Right kidney (tissue), 1 donor: ENCODE measurements at regions not wholly inside any gene's neighbourhood (a gene's known extent, or its start where the extent isn't known, plus 50 kb on each side); places are given as distances from the start of the nearest gene placed in this dataset.

Experiments
- DNase-seq: peaks from one replicate; pipeline ENCODE4 v3.0.0-alpha.2; 2016

- DNase-seq: no peak
These were observed 508.1 kb downstream of the EIPR1 start for GRCh38 chr2:2869553-2869952.

GRCh38 chr2:2868085-2868484 lies 509.5 kb downstream of the EIPR1 start:
- no peak for DNase-seq

GRCh38 chr2:2867397-2867979 lies 510.1 kb downstream of the EIPR1 start:
- DNase-seq: no peak

DNA sequence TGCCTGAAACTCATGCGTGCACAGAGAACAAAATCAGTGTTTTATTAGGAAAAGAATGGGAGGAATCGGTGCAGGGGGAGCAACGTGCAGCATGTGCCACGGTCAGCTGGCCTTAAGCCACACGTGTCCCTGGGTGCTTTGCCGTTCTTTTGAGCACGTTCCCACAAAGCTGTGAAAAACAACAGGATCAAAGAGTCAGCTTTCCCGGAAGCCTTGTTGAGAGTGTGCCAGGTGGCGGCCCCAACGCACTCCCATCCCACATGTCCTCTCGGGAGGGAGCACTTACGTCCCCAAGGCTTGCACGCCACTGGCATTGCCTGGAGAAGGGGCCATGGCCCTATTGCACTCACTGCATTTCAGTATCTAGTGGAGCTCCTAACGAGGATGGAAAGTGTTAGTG lies 511.2 kb downstream of the EIPR1 start:
- DNase-seq: no peak

GRCh38 chr2:2862386-2862785 lies 515.2 kb downstream of the EIPR1 start:
- no peak for DNase-seq

DNA sequence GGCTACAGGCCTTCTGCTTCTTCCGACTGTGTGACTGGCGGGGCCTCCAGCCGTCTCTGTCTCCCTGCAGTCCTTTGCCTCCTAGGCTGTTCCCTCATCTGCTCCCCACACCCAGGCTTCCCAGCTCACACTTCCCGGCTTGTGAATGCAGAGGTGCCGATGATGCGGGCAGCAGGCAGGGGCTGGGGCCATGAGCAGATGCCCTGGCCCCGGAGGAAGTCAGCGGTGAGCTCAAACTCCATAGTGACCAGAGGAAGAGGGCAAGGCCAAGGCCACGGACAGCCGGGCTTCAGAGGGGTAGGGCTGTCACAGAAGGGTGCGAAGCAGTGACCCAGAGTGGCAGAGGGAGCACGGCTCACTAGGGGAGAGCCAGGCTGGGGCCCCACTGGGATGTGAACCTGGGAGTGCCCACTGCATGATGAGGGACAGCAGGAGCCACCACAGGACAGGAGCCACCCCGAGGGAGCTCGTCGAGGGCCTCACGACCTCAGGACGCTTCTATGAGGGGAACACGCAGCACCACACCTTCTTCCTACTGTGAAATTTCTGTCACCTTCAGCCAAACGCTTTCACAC lies 515.9 kb downstream of the EIPR1 start:
- no peak for DNase-seq

DNA sequence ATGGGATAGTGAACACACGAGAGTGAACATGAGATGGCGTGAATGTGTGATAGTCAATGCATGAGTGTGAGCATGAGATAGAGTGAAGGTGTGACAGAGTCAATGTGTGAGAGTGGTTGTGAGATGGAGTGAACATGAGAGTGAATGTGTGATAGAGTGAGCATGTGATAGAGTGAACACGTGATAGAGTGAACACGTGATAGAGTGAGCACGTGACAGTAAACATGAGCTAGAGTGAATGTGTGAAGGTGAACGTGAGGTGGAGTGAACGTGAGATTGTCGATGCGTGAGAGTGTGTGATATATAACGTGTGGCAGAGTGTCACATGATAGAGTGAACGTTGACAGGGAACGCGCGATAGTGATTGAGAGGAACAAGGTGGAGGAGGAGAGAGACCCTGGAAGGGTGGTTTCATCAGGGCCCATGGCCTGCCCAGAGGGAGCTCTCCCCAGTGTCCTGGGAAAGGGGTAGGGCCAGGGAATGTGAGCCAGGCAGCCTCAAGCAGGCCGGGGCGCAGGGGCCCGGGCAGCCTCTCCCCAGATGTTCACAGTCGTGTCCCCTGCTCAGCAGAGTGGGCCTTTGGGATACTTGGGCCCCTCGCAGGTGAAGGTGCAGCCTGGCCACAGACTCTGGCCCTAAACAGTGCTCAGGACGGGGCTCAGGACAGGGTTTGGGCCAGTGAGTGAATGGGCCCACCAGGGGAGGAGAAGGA lies 516.9 kb downstream of the EIPR1 start:
- DNase-seq: no peak

DNA sequence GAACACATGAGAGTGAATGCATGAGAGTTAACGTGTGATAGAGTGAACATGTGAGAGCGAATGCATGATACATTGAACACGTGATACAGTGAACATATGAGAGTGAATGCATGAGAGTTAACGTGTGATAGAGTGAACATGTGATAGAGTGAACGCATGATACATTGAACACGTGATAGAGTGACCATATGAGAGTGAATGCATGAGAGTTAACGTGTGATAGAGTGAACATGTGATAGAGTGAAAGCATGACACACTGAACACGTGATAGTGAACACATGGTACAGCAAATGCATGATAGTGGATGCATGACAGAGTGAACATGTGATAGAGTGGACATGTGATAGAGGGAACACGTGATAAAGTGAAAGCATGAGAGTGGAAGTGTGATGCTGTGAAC lies 517.9 kb downstream of the EIPR1 start:
- no peak for DNase-seq

DNA sequence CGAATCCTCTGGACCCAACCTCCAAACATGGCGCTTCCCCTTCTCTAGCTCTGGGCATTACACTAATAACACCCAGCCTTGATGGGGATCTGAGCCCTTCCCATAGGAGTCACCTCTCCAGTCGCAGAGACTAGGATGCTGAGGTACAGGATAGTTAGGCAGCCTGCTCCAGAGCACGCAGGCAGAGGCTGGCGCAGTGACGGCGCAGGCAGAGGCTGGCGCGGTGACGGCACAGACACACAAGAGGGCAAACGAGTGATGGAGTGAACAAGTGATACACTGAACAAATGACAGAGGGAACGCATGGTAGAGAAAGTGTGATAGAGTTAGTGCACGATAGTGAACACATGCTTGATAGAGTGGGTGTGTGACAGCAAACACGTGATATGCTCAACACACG lies 518.5 kb downstream of the EIPR1 start:
- no peak for DNase-seq

DNA sequence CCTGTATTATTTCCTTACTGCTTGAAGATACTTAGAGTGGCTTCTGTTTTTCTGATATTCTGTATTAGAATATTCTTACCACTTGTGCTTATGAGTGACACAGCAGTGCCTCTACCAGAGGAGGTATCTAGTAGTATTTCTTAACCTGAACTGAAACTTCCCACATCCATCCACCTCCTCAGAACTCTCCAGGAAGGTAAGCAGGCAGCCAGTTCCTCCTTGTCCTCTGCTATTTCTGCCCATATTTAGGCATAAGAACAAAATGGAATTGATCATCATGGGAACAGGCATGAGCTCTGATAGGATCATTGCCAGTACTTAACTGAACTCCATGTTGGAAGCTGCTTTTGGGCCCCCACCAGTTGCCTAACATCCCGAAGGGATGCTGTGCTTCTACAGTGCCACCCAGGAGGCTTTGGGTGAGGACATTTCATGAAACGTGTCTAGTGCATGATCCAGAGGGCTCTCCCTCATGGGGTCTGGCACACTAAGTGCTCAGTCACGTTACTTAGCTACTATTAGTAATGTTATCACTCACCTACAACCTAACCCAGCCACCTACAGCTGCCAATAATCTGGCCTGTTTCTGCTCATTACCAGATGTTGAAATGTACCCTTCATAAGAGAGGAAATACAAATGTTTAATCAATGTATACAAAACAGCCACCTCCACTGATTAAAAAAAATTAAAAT lies 520.7 kb downstream of the EIPR1 start:
- DNase-seq: no peak

GRCh38 chr2:2855297-2855696 lies 522.3 kb downstream of the EIPR1 start:
- no peak for DNase-seq

DNA sequence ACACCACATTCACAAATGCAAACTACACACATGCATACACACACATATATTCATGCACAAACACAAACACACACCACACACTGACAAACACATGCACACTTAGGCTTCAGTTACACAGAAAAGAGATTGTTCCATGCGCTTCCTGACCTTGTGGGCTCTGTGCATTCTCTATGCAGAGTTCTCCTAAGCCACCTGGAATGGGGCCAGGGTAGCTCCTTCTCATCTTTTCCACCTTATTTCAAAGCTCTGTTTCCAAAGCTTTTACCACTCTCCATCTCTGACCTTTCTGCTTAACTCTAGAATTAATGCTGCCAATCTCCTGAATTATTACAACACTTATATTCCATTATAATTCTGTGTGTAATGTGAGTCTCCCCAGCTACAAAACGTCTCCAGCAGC lies 522.3 kb upstream of the MYT1L start:
- DNase-seq: no peak

- no peak for DNase-seq
These were observed 521.0 kb upstream of the MYT1L start for GRCh38 chr2:2851806-2852777.

DNA sequence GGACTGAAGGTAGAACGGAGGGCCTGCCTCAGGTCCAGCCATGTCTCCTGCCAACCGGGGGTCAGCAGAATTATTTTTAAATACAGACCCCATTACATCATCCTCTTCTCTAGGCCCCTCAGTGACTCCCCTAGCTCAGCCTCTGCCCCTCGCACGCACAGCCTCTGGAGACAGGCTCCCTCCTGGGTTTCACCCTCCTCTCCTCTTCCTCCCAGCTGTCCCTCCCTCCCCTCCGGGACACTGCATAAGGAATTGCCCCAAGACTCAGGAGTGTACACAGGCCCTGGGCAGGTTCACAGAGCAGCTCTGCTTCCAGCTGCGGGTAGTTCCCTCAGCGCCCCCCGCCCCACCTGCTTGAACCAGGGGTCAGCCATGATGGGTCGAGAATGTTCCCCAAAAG lies 520.2 kb upstream of the MYT1L start:
- DNase-seq: no peak

- DNase-seq: no peak
These were observed 519.8 kb upstream of the MYT1L start for GRCh38 chr2:2850859-2851258.

DNA sequence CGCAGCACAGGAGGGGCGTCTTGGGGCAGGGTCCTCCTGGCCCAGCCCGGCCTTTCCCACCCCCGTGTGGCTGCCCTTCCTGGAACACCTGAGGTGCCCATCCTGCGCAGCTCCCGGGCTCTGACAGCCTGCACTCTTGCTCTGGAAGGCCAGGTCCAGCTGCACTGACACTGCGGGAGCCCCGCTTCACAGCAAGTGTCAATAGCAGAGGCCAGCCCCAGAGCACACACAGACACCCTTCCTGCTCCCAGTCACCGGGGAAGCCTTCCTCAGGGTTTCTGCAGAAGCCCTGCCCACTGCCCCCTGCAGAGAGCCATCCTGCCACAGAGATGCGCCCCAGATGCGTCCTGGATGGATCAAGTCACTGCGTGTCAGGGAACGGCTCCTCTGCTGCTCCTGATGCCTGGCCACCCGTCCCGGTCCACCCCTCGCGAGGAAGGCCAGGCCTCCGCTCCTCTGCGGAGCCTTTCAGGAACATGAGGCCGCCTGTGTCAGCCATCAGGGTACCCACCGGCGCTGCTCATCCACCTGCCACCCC lies 519.2 kb upstream of the MYT1L start:
- DNase-seq: no peak

DNA sequence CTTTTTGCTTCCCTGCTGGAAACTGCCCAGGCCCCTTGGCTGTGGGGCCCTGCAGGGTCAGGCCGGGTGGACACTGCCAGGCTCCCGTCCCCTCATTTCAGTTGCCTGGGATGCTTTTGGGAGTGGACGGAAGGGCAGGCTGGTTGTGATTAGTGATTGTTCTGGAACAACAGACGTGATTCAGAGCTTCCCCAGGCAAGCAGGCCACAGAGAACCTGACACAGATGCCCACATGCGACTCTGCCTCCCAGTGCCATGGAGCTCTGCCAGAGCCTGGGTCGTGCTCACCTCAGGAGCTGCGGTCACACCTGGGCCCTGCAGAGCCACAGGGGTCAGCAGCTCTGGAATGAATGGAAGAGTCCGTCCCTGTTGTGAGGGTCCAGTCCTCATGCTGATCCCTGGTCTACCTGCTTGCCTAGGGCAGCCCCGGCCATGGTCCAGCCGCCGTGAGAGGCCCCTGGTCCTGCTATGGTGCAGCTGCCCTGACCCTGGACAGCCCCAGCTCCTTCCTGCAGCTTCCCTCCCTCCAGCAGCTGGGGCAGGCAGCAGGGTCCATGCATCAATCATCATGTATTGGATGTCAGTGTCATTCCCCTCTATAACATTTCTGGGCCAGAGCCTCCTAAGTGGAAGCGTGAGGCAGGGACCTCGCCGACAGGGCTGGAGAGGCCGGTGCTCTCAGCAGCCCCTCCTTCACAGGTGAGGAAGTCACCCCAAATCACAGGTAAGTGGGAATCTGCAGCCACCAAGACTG lies 518.6 kb upstream of the MYT1L start:
- no peak for DNase-seq

- no peak for DNase-seq
These were observed 517.7 kb upstream of the MYT1L start for GRCh38 chr2:2848621-2849333.

GRCh38 chr2:2848198-2848597 lies 517.1 kb upstream of the MYT1L start:
- no peak for DNase-seq

GRCh38 chr2:2847209-2847676 lies 516.2 kb upstream of the MYT1L start:
- no peak for DNase-seq
